ENCODE measurements at regions not wholly inside any gene's neighbourhood (a gene's known extent, or its start where the extent isn't known, plus 50 kb on each side); places are given as distances from the start of the nearest gene placed in this dataset.

DNA sequence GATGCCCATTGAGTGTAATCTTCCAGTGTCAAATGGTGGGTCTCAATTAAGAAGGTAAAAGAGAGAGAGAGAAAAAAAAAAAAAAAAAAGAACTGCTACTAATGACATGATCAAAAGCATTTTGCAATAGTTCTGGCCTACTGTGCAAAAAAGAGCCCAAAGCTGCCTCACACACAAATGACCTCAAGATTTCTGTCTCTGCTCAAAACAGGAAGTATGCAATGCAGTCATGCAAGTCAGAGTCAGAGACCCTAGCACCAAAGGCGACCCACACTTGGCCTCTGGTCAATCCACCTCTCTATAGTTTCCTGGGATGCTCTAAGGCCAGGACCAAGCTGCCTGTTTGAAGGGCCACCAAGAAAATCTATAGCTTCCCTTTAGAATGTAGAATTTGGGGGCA is 323.5 kb downstream of the VPS13C start:
- Histone ChIP-seq H3K4me2 (ENCODE audit: low read length) (no peak overlapping the region), H3K4me3 (ENCODE audit: low read length) (no peak overlapping the region), H3K4me1 (ENCODE audit: control insufficient read depth, insufficient read depth, low read length) (no peaks in the 10 kb centered on the region), H3K27me3 (ENCODE audit: control insufficient read depth, insufficient read depth, low read length) (no peaks in the 10 kb centered on the region), H3K9ac (ENCODE audit: low read depth, low read length) (no peak overlapping the region), H3K9me3 (replicated peaks; ENCODE audit: low read length) (no peaks in the 10 kb centered on the region), H3K36me3 (ENCODE audit: insufficient read depth, low read length) (no peaks in the 10 kb centered on the region)

DNA sequence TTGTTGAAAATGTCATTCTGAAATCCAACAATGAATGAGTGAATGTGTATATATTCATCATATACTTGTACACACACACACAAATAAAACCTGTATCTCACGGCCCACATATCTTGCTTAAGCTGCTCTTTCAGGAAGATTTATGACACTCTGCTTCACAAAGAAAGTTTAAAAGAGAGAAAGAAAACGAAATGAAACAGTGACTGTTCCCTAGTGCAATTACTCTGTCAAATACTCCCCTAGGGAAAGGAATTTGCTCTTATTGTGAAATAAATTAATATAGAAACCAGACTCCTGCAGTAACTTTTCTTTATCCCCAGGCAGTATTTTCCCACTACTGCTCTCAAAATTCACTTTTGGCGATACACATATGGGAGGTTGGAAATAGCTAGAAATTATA is 329.1 kb downstream of the VPS13C start:
- Histone ChIP-seq H3K4me3 (ENCODE audit: low read length) (no peak overlapping the region), H3K9ac (ENCODE audit: low read depth, low read length) (no peak overlapping the region), H3K36me3 (ENCODE audit: insufficient read depth, low read length) (no peaks in the 10 kb centered on the region), H3K4me1 (ENCODE audit: control insufficient read depth, insufficient read depth, low read length) (no peaks in the 10 kb centered on the region), H3K4me2 (ENCODE audit: low read length) (no peak overlapping the region), H3K9me3 (replicated peaks; ENCODE audit: low read length) (no peaks in the 10 kb centered on the region), H3K27me3 (ENCODE audit: control insufficient read depth, insufficient read depth, low read length) (no peaks in the 10 kb centered on the region)

DNA sequence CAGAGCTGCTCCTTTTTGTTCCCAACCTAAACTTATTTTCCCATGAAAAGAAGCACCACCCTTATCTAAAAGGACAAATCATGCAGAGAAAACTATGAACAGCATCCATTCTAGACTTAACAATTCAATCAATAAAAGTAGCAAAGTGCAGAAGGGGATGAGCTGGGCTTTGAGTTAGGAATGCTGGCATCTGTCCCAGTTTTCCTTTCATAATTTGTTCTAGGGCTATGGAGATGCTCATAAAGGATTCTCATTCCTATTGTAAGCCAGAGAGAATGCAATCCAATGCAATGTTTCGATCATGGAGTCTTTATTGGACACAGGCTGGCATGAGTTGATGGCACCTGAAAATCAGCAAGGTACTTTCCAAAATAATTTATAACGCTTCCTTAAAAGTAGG is 330.6 kb downstream of the VPS13C start:
- no peak overlapping the region for H3K4me2 ChIP-seq (ENCODE audit: low read length)
- H3K9me3 ChIP-seq (replicated peaks; ENCODE audit: low read length), result no peaks in the 10 kb centered on the region
- no peaks in the 10 kb centered on the region for H3K36me3 ChIP-seq (ENCODE audit: insufficient read depth, low read length)
- H3K27me3 ChIP-seq (ENCODE audit: control insufficient read depth, insufficient read depth, low read length), result no peaks in the 10 kb centered on the region
- no peak overlapping the region for H3K4me3 ChIP-seq (ENCODE audit: low read length)
- H3K4me1 ChIP-seq (ENCODE audit: control insufficient read depth, insufficient read depth, low read length), result no peaks in the 10 kb centered on the region
- no peak overlapping the region for H3K9ac ChIP-seq (ENCODE audit: low read depth, low read length)

DNA sequence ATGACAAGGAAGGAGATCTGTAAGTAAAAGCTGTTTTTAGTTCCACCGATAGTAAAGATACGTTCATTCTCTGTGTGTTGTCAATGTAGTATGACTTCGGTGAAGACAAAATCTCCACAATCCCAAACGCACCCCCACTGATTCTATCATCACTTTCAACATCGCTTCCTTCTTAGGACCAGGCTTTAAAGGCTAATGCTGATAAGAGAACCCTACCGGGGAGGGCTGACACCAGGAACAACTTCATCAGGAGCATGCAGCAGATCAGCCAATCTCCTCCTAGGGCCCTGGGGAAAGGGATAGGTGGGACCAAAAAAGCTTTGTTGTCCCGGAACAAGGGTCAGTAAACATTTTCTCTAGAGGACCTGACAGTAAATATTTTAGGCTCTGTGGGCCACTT is 334.1 kb downstream of the VPS13C start:
- H3K4me3 ChIP-seq (ENCODE audit: low read length), result no peak overlapping the region
- H3K9ac ChIP-seq (ENCODE audit: low read depth, low read length), result no peak overlapping the region
- no peak overlapping the region for H3K4me2 ChIP-seq (ENCODE audit: low read length)
- no peaks in the 10 kb centered on the region for H3K27me3 ChIP-seq (ENCODE audit: control insufficient read depth, insufficient read depth, low read length)
- H3K4me1 ChIP-seq (ENCODE audit: control insufficient read depth, insufficient read depth, low read length), result no peaks in the 10 kb centered on the region
- H3K9me3 ChIP-seq (replicated peaks; ENCODE audit: low read length), result no peaks in the 10 kb centered on the region
- no peaks in the 10 kb centered on the region for H3K36me3 ChIP-seq (ENCODE audit: insufficient read depth, low read length)

DNA sequence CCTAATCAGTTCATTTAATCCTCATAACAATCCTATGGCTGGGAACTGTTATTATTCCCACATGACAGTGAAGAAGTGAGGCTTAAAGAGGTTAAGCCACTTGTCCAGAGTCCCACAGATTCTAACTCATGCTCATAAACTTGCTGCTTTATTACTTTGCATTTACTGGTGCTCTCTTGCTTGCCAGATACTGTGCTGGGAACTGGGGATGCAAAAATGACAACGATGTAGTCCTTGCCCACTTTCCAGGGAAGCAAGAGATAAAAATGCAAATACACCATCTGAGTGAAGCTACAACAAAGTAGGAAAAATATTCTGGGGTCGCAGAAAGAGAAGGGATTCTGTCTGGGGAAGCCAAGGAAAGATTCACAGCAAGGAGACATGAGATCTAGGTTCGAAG is 335.0 kb downstream of the VPS13C start:
- H3K9ac ChIP-seq (ENCODE audit: low read depth, low read length), result no peak overlapping the region
- no peaks in the 10 kb centered on the region for H3K36me3 ChIP-seq (ENCODE audit: insufficient read depth, low read length)
- no peak overlapping the region for H3K4me3 ChIP-seq (ENCODE audit: low read length)
- no peaks in the 10 kb centered on the region for H3K4me1 ChIP-seq (ENCODE audit: control insufficient read depth, insufficient read depth, low read length)
- H3K27me3 ChIP-seq (ENCODE audit: control insufficient read depth, insufficient read depth, low read length), result no peaks in the 10 kb centered on the region
- H3K4me2 ChIP-seq (ENCODE audit: low read length), result no peak overlapping the region
- H3K9me3 ChIP-seq (replicated peaks; ENCODE audit: low read length), result no peaks in the 10 kb centered on the region

DNA sequence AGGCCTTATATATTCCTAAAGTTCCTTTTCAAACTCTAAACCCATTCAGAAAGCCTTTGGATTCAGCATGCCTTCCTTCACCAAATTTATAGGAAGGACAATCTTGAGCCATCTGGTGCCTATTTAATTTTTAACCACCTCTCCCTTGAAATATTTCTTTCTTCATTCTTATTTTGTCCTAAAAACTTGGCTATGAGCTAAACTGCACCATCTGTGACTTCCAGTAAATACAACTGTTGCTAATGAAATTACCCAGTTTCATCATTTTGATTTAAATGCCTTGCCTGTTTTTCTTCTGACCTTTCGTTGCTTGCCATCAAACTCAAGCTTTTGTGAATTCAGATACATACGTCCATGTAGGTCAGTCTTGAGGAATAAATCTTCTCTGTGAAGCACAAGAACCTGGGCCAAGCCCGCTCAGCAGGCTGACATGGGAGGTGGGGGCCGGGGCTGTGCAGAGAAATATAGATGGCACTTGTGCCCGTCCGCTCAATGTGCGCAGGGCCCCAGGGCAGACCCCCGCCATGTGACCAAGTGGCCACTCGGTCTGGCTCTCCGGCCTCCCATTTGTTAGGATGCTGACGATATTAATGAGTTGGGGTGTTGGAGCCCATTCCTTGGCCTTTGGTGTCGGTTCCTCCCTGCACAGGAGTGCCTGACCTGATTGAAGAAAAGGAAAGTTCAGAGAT is 335.9 kb downstream of the VPS13C start:
- Histone ChIP-seq H3K36me3 (ENCODE audit: insufficient read depth, low read length) (no peaks in the 10 kb centered on the region), H3K4me3 (ENCODE audit: low read length) (no peak overlapping the region), H3K9ac (ENCODE audit: low read depth, low read length) (no peak overlapping the region), H3K4me2 (ENCODE audit: low read length) (no peak overlapping the region), H3K9me3 (replicated peaks; ENCODE audit: low read length) (no peaks in the 10 kb centered on the region), H3K4me1 (ENCODE audit: control insufficient read depth, insufficient read depth, low read length) (no peaks in the 10 kb centered on the region), H3K27me3 (ENCODE audit: control insufficient read depth, insufficient read depth, low read length) (no peaks in the 10 kb centered on the region)

DNA sequence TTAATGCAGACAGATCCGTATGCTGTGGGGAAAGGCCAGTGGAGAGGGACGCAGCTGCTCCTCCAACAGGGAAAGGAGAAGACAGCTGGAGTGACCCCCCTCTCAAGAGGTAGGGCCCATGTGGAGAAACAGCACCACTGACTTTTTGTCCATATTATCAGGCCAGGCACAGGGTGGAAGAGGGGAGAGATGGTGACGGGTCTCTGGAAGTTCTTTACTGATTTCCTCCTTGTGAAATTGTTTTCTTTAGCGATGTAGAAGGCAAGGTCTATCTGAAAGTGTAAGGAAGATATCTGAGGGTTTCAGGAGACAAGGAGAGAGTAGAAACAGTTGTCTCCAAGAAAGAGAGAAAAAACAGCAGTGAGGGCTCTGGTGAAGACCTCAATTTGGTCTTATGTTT is 338.8 kb downstream of the VPS13C start:
- H3K36me3 ChIP-seq (ENCODE audit: insufficient read depth, low read length), result no peaks in the 10 kb centered on the region
- H3K27me3 ChIP-seq (ENCODE audit: control insufficient read depth, insufficient read depth, low read length), result no peaks in the 10 kb centered on the region
- no peaks in the 10 kb centered on the region for H3K4me1 ChIP-seq (ENCODE audit: control insufficient read depth, insufficient read depth, low read length)
- no peak overlapping the region for H3K9ac ChIP-seq (ENCODE audit: low read depth, low read length)
- no peaks in the 10 kb centered on the region for H3K9me3 ChIP-seq (replicated peaks; ENCODE audit: low read length)
- no peak overlapping the region for H3K4me3 ChIP-seq (ENCODE audit: low read length)
- no peak overlapping the region for H3K4me2 ChIP-seq (ENCODE audit: low read length)

DNA sequence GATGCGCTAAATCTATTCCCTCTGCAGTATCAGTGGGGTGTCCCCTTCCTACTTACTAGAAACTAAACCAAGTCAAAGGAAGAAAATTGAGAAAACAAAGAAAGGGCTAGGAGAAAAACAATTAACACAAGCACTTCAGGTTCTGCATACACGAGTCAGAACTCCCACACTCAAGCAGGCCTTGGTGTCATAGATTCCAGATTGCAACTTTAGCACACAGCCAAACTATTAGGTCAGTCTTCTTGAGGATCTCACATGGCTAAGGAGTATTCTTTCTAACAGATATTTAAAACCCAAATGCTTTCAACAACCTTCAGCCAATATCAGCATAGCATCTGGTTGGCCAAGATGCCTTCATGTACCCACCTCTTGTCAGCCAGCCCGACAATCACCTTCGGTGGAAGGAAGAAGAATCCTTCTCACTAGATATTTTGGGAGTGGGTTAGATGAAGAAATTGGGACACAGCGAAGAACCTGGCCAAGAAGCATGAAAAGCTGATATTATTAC is 340.0 kb downstream of the VPS13C start:
- H3K4me3 ChIP-seq (ENCODE audit: low read length), result no peak overlapping the region
- H3K9ac ChIP-seq (ENCODE audit: low read depth, low read length), result no peak overlapping the region
- H3K27me3 ChIP-seq (ENCODE audit: control insufficient read depth, insufficient read depth, low read length), result no peaks in the 10 kb centered on the region
- no peaks in the 10 kb centered on the region for H3K9me3 ChIP-seq (replicated peaks; ENCODE audit: low read length)
- peaks cover 4% of the 10 kb centered on the region for H3K4me1 ChIP-seq (ENCODE audit: control insufficient read depth, insufficient read depth, low read length)
- no peak overlapping the region for H3K4me2 ChIP-seq (ENCODE audit: low read length)
- H3K36me3 ChIP-seq (ENCODE audit: insufficient read depth, low read length), result no peaks in the 10 kb centered on the region

DNA sequence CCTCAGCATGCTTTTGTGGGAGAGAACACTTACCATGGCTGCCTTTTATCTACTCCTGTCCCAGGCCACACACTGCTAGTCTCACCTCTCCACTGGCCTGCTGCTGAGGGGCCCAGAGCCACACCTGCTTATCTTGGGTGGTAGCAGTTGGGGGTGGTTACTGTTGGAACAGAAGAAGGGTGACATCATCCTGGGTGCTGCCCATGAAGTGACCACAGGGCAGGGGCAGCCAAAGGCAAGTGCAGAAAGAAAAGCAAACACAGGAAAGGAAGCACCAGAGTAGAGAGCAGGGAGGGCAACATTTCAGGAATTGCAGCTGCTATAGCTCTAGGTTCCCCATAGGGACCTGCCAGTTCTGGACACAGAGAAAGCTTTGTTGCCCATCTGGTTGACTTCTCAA is 345.2 kb downstream of the VPS13C start:
- no peak overlapping the region for H3K9ac ChIP-seq (ENCODE audit: low read depth, low read length)

DNA sequence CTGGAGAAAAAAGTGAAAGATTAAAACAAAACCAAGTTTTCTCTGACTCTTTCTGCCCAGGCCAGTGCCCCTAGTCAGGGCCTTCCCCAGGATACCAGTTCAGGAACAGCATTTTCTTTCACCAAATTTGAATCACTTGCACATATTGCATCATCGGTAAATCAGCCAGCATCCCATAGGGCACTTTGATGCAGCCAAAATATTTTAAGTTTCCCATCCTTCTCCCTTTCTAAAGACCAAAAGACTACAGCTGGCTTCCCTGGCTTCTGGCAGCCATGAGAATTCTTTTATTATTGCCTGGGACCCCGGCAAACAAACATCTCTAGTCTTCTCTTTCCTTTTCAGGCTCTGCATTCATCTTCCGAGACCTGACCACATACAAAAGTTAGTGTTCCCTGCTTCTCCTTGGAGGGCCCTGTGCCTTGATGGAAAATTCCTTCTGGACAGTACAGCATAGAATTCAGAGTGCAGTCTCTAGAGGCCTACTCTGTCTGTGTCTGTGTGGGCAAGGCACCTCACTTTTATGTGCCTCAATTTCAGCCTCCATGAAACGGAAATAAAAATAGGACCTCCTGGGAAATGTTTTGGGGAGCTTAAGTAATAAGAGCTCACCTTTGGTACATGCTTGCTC is 348.0 kb downstream of the VPS13C start:
- Histone ChIP-seq H3K9ac (ENCODE audit: low read depth, low read length) (no peak overlapping the region), H3K4me3 (ENCODE audit: low read length) (no peak overlapping the region), H3K4me1 (ENCODE audit: control insufficient read depth, insufficient read depth, low read length) (peaks cover 8% of the 10 kb centered on the region), H3K27me3 (ENCODE audit: control insufficient read depth, insufficient read depth, low read length) (no peaks in the 10 kb centered on the region), H3K36me3 (ENCODE audit: insufficient read depth, low read length) (no peaks in the 10 kb centered on the region), H3K9me3 (replicated peaks; ENCODE audit: low read length) (no peaks in the 10 kb centered on the region), H3K4me2 (ENCODE audit: low read length) (no peak overlapping the region)

More for the DNA sequence above, 345.2 kb downstream of the VPS13C start:
- no peak overlapping the region for H3K4me2 ChIP-seq (ENCODE audit: low read length)
- no peak overlapping the region for H3K4me3 ChIP-seq (ENCODE audit: low read length)
- H3K9me3 ChIP-seq (replicated peaks; ENCODE audit: low read length), result no peaks in the 10 kb centered on the region
- H3K36me3 ChIP-seq (ENCODE audit: insufficient read depth, low read length), result no peaks in the 10 kb centered on the region
- no peaks in the 10 kb centered on the region for H3K27me3 ChIP-seq (ENCODE audit: control insufficient read depth, insufficient read depth, low read length)
- peaks cover 8% of the 10 kb centered on the region for H3K4me1 ChIP-seq (ENCODE audit: control insufficient read depth, insufficient read depth, low read length)

DNA sequence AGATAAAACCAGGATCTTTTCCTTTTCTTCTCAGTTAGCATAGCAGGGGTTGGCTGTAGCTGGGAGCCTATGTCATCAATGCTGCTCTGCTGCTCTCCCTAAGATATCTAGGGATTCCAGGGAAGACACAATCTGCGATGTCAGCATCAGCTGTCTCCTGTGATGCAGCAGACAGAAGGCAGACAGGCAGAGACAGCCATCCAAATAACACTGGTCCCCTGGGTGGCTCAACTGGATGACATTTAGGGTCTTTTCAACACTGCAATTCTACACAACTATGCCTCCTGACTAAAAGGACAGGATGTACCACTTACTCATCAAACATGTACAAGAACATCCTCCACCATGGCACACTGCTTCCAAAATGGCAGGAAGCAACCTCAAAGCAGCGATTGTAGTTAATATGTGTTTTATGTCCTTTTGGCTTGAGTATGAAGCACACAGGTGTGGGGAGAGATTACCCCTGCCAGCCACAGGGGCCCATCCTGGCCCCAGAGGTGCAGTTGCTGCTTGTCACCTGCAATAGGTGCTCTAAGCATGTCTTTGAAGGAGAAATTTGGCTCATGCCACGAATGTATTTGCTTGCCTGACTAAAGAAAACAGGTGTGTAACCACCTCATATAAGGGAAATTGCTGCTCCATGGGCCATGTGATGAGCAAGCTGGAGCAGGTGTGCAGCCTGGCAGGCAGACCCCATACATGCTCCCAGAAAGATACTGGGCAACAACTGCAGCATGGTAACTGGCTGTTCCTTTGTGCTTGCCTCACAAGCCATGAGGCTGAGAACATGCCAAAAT is 357.8 kb downstream of the VPS13C start:
- H3K27me3 ChIP-seq (ENCODE audit: control insufficient read depth, insufficient read depth, low read length), result no peaks in the 10 kb centered on the region
- H3K4me1 ChIP-seq (ENCODE audit: control insufficient read depth, insufficient read depth, low read length), result peaks cover 7% of the 10 kb centered on the region
- H3K36me3 ChIP-seq (ENCODE audit: insufficient read depth, low read length), result no peaks in the 10 kb centered on the region
- no peak overlapping the region for H3K4me3 ChIP-seq (ENCODE audit: low read length)
- no peak overlapping the region for H3K9ac ChIP-seq (ENCODE audit: low read depth, low read length)
- H3K9me3 ChIP-seq (replicated peaks; ENCODE audit: low read length), result no peaks in the 10 kb centered on the region
- H3K4me2 ChIP-seq (ENCODE audit: low read length), result peak overlapping the region; percentile 43
